Fibroblast of lung (primary cell): ENCODE measurements at regions not wholly inside any gene's neighbourhood (a gene's known extent, or its start where the extent isn't known, plus 50 kb on each side); places are given as distances from the start of the nearest gene placed in this dataset.

ENCODE experiments used
- DNase-seq, 2 donors: peaks; one replicate each; pipeline versions ENCODE4 v3.0.0 to v3.0.0-alpha.2; 2010; ENCODE audit warnings: low read depth in 2 of 2
- H2AFZ ChIP-seq: 2 replicates; pipeline ENCODE4 v1.5.1; 2012; ENCODE audit warnings: low read length, control low read depth, inconsistent platforms
- H3K27ac ChIP-seq: 2 replicates; pipeline ENCODE4 v1.5.1; 2011; ENCODE audit warnings: low read length, control low read depth; ENCODE audit not compliant: insufficient read depth
- H3K27me3 ChIP-seq: 2 replicates; pipeline ENCODE4 v1.5.1; 2011; ENCODE audit warnings: mild to moderate bottlenecking, low read length; ENCODE audit not compliant: control insufficient read depth, insufficient read depth
- H3K36me3 ChIP-seq: 2 replicates; pipeline ENCODE4 v1.5.1; 2011; ENCODE audit warnings: low read length; ENCODE audit not compliant: control insufficient read depth, insufficient read depth
- H3K4me1 ChIP-seq: 2 replicates; pipeline ENCODE4 v1.5.1; 2011; ENCODE audit warnings: low read length; ENCODE audit not compliant: control insufficient read depth, insufficient read depth; ENCODE audit errors: extremely low read depth
- H3K4me2 ChIP-seq: 2 replicates; pipeline ENCODE4 v1.5.1; 2011; ENCODE audit warnings: low read length, control low read depth; ENCODE audit not compliant: insufficient read depth; ENCODE audit errors: extremely low read depth
- H3K4me3 ChIP-seq, 4 experiments: fragments of 200-600 bp in 1 of 4; sonication (generic) in 1 of 4; replicated peaks in 1 of 4; 2 replicates each; pipeline ENCODE4 v1.5.1; 2011 to 2016; ENCODE audit warnings: low read length in 4 of 4, low read depth in 3 of 4, mild to moderate bottlenecking in 3 of 4, control low read depth in 2 of 4, inconsistent platforms in 1 of 4, mixed read lengths in 1 of 4; ENCODE audit not compliant: insufficient read depth in 1 of 4; ENCODE audit errors: control extremely low read depth in 1 of 4
- H3K79me2 ChIP-seq: 2 replicates; pipeline ENCODE4 v1.5.1; 2012; ENCODE audit warnings: mild to moderate bottlenecking, low read length, inconsistent platforms; ENCODE audit not compliant: control insufficient read depth, insufficient read depth
- H3K9ac ChIP-seq: 2 replicates; pipeline ENCODE4 v1.5.1; 2011; ENCODE audit warnings: mild to moderate bottlenecking, low read length, control low read depth; ENCODE audit not compliant: insufficient read depth
- H3K9me3 ChIP-seq: 2 replicates; pipeline ENCODE4 v1.5.1; 2012; ENCODE audit warnings: low read depth, low read length; ENCODE audit not compliant: control insufficient read depth, insufficient read depth
- H4K20me1 ChIP-seq: 2 replicates; pipeline ENCODE4 v1.5.1; 2011; ENCODE audit warnings: low read length; ENCODE audit not compliant: control insufficient read depth, insufficient read depth; ENCODE audit errors: extremely low read depth
- CTCF ChIP-seq, 2 donors: IDR thresholded peaks in 1 of 2; conservative IDR thresholded peaks in 1 of 2; 1 replicate in 1 of 2; 2 replicates in 1 of 2; pipeline ENCODE4 v1.5.1; 2011 to 2012; ENCODE audit warnings: low read length in 2 of 2, control low read depth in 1 of 2, inconsistent platforms in 1 of 2, low read depth in 1 of 2, mild to moderate bottlenecking in 1 of 2
- EZH2 ChIP-seq: IDR thresholded peaks from 2 replicates; pipeline ENCODE4 v1.5.1; 2012; ENCODE audit warnings: low read length, control low read depth, mild to moderate bottlenecking; ENCODE audit errors: missing control alignments

GRCh38 chr2:163185160-163185559, 346.6 kb upstream of the KCNH7 start:
- Histone ChIP-seq H3K9me3 (no peaks in the 10 kb centered on the region), H3K79me2 (no peaks in the 10 kb centered on the region), H3K4me2 (no peak overlapping the region), H3K4me3 (no peak overlapping the region), H3K27ac (no peak overlapping the region), H2AFZ (no peak overlapping the region), H3K4me1 (no peaks in the 10 kb centered on the region), H3K27me3 (no peaks in the 10 kb centered on the region), H3K36me3 (no peaks in the 10 kb centered on the region), H4K20me1 (no peaks in the 10 kb centered on the region), H3K9ac (no peak overlapping the region)
- TF ChIP-seq CTCF (conservative IDR thresholded peaks at IDR 0.05 in 1 of 2, IDR thresholded peaks at IDR 0.05 in 1 of 2; ENCODE audit: low read depth in 1 of 2, low read length in 2 of 2) = no peak
- no peak for TF ChIP-seq EZH2
- DNase-seq = no peak

GRCh38 chr2:163182764-163183354, 344.3 kb upstream of the KCNH7 start:
- peak; percentile 22 to 33 for DNase-seq
- Histone ChIP-seq H3K9ac (no peak overlapping the region), H3K79me2 (no peaks in the 10 kb centered on the region), H3K27me3 (no peaks in the 10 kb centered on the region), H2AFZ (no peak overlapping the region), H3K27ac (no peak overlapping the region), H3K4me1 (no peaks in the 10 kb centered on the region), H3K4me3 (no peak overlapping the region), H3K4me2 (no peak overlapping the region), H3K36me3 (no peaks in the 10 kb centered on the region), H4K20me1 (no peaks in the 10 kb centered on the region), H3K9me3 (no peaks in the 10 kb centered on the region)
- TF ChIP-seq CTCF (conservative IDR thresholded peaks at IDR 0.05 in 1 of 2, IDR thresholded peaks at IDR 0.05 in 1 of 2; ENCODE audit: low read depth in 1 of 2, low read length in 2 of 2) (peak in 1 of 2 donors; percentile 54), EZH2 (no peak)

GRCh38 chr2:163177592-163177991, 339.0 kb upstream of the KCNH7 start:
- Histone ChIP-seq H2AFZ (no peak overlapping the region), H3K27ac (no peak overlapping the region), H3K4me3 (no peak overlapping the region), H3K27me3 (no peaks in the 10 kb centered on the region), H3K9me3 (no peaks in the 10 kb centered on the region), H3K4me1 (no peaks in the 10 kb centered on the region), H3K4me2 (no peak overlapping the region), H3K9ac (no peak overlapping the region), H3K79me2 (no peaks in the 10 kb centered on the region), H3K36me3 (no peaks in the 10 kb centered on the region), H4K20me1 (no peaks in the 10 kb centered on the region)
- TF ChIP-seq CTCF (conservative IDR thresholded peaks at IDR 0.05 in 1 of 2, IDR thresholded peaks at IDR 0.05 in 1 of 2; ENCODE audit: low read depth in 1 of 2, low read length in 2 of 2) (no peak), EZH2 (no peak)
- DNase-seq = no peak
